Breast epithelium (tissue), 3 donors: ENCODE measurements at regions not wholly inside any gene's neighbourhood (a gene's known extent, or its start where the extent isn't known, plus 50 kb on each side); places are given as distances from the start of the nearest gene placed in this dataset.

Experiments
- POLR2A ChIP-seq: fragments of 450-650 bp; IDR thresholded peaks from one replicate; pipeline ENCODE4 v1.6.1; 2016; ENCODE audit warnings: antibody characterized with exemption, mild to moderate bottlenecking, moderate library complexity
- POLR2AphosphoS5 ChIP-seq, 3 donors: sonication (generic); formaldehyde crosslinking; IDR thresholded peaks; one replicate each; pipeline ENCODE4 v1.6.1; 2017; ENCODE audit warnings: antibody characterized with exemption in 3 of 3
- TF ChIP-seq, protein P1 (sequence below), 3 donors: fragments of 450-650 bp; IDR thresholded peaks; one replicate each; pipeline ENCODE4 v1.5.1; 2016 to 2017; ENCODE audit warnings: antibody characterized with exemption in 3 of 3, mild to moderate bottlenecking in 3 of 3, moderate library complexity in 3 of 3

GRCh38 chr7:42395607-42396006 is 158.6 kb upstream of the GLI3 start:
- TF ChIP-seq POLR2A, result no peak
- TF ChIP-seq POLR2AphosphoS5 (IDR thresholded peaks at IDR 0.05), result no peak
- TF ChIP-seq, protein P1, sequence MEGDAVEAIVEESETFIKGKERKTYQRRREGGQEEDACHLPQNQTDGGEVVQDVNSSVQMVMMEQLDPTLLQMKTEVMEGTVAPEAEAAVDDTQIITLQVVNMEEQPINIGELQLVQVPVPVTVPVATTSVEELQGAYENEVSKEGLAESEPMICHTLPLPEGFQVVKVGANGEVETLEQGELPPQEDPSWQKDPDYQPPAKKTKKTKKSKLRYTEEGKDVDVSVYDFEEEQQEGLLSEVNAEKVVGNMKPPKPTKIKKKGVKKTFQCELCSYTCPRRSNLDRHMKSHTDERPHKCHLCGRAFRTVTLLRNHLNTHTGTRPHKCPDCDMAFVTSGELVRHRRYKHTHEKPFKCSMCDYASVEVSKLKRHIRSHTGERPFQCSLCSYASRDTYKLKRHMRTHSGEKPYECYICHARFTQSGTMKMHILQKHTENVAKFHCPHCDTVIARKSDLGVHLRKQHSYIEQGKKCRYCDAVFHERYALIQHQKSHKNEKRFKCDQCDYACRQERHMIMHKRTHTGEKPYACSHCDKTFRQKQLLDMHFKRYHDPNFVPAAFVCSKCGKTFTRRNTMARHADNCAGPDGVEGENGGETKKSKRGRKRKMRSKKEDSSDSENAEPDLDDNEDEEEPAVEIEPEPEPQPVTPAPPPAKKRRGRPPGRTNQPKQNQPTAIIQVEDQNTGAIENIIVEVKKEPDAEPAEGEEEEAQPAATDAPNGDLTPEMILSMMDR (IDR thresholded peaks at IDR 0.05), result no peak
